ENCODE measurements at regions not wholly inside any gene's neighbourhood (a gene's known extent, or its start where the extent isn't known, plus 50 kb on each side); places are given as distances from the start of the nearest gene placed in this dataset.
A peak's percentile ranks its signal among the peaks of the same experiment; 100 is the strongest.
"Not testable (repeated sequence)": the region's sequence is repeated elsewhere in the genome, so short reads cannot be mapped to it uniquely, and the experiment has no call there.

DNA sequence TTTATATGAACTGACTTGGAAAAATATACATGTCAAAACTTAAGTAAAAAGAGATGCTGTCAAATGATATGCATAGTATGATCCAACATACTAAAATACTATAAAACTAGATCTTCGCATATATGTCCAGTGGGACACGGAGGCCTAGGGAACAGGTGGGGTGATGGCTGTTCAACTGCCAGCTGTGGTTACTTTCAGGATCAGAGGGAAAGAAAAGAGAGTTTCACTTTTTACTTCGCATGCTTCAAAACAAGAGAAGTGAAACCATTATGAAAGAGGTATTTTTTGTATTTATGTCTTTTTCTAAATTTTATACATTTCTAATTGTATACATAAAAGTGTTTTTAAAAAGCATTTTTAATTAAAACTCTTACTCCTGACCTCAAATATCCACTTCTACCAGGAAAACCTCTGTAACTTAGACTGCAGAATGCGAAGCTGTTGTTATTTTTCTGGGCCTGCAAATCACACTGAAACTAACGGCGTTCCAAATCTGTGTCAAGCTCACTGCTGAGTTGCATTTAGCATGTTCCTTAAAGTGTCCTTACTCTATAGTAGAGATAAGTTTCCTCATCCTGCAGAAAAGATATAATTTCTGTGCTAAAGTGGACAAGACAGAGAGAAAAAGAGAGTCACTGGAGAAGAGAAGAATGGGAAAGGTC lies 97.8 kb upstream of the SLC35G4 start:
- DNase-seq (ENCODE audit: low spot score): no peak

DNA sequence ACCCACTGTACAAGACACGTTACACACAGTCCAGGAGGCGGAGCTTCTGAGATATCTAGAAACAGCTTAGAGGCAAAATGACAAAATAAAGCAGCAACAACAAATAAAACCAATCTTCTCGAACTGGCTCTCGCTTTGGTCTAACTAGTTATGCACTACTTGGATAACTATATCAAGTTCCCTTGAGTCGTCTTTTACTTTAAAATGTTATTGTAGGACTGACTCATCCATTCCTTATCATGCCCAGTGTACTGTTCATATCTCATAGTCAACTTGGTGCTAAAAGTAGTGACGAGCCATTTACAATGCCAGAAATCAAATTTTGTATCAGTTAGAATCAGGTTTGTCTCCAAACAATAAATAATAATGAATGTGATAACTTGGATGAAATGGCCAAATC lies 102.5 kb upstream of the SLC35G4 start:
- no peak for DNase-seq (ENCODE audit: low spot score)

DNA sequence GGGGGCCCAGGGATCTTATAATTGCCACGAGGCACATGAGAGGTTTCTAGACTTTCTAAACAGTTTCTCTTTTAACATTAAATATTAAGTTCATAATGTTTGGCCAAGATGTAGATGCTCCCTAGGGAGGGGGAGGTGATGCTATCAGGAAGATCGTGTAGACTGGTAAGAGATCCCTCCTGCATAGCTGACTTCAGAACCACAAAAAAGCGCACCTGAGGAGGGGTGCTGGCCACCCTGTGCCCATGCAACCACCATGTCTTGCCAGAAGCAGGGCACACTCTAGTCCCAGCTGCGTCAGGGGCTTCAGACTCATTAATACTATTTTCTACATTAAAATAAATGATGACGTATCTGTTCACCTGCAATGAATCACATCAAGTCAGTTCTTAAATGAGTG lies 103.4 kb upstream of the SLC35G4 start:
- no peak for DNase-seq (ENCODE audit: low spot score)

DNA sequence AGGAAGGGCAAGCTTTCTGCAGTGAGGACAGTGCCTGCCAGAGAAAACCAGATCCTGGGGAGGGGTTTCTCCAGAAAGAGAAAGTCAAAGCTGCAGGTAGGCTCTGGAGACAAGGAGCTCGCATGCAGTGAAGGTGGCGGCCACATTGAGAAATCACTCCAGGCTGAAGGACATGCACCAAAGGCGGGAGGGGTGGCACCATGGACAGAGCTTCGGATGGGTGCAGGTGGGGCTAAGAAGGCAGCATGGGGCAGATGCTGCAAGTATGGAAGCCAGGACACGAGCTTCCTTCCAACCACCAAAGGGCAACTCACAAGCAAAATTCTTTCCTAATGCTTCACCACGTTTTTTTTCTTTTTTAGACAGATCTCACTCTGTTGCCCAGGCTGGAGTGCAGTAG lies 104.4 kb upstream of the SLC35G4 start:
- DNase-seq (ENCODE audit: low spot score): no peak

DNA sequence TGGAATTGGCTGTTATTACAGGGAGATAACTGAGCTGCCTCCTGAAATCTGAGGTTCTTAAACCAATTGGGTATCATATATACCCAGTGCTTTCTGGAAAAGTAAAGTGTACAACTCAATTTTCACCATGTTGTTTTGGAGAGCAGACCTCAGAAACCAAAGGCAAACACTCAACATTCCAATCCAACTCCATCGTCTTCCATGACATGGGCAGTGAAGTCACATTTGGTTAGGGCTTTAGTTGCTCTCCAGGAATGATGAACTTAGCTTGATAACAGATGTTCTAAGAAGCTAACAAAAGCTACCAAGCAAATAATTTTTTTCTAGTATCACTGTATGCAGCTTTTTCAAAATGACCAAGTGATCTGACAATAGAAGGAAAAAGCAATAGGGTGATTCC lies 107.0 kb upstream of the SLC35G4 start:
- no peak for DNase-seq (ENCODE audit: low spot score)

DNA sequence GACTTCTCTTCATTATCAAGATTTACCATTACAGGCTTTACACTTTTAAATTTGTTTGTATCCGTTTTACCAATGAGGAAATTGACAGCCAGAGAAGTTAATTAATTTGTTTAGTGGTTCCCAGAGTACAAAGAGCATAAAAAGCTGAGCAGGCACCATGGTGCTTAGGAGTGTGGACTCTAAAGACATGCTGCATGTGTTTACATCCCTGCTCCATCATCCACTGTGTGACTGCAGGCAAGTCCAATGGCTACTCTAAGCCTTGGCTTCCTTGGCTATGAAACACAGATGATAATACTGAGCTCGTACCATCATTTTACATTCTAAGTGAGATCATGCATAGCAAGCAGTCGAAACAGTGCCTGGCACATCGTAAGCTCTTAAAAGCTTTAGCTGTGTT lies 108.0 kb upstream of the SLC35G4 start:
- no peak for DNase-seq (ENCODE audit: low spot score)

DNA sequence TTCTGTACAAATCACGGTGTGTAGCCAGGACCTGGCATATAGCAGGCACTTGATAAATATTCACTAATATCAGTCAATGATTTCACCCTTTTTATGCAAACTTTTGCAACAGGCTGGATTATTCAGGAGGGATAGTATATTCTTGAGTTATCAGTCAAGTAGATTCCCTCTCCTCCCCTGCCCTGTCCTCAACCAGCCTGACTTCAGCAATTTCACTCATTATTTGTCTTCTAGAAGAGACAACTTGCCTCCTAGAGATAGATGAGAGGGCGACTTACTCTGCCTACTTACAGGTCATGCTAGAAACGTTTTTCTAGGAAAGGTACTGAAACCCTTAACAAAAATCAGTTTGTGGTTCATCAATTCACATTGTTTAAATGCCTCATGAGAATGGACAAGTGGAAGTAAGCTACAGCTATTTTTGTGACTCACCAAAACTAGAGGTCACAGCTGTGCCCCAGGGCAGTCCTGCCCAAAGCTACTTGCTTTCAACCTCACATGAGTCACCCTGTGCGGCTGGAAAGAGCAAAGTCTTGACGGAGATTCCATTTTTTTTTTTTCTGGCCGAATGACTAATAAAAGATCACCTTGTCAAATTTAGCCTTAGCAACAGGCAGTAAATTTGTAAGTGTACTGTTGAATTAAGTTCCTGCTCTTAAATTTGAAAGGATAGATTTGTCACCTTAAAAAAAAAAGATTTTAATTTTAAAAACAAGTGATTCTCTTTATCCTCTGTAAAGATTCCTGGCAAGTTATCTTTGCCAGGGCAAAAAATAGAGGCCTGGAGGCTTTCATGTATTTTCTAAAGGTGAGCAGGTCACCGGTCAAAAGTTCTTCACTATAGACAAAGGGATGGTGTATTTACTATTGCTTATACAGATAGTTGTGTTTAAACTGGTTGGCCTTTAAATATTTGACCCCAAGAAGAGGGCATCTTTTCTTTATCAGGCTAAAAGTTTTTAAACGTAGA lies 109.0 kb upstream of the SLC35G4 start:
- peak; percentile 85 for DNase-seq (ENCODE audit: low spot score)

DNA sequence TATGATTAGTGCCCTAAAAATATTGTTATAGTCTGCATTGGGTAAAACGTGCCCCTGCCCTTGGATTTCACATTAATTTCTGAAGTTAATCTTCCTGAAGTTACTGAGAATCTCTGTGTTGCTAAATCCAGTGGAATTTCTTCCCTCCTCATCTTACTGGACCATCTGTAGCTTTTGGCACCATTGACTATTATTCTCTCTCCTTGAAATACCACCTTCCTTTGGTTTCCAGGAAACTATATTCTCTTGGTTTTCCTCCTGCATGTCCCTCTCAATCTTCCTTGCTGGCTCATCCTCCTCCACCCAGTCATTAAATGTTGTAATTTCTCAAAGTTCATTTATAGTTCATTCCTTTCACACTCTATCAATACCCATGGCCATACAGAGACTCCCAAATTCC lies 110.6 kb upstream of the SLC35G4 start:
- DNase-seq (ENCODE audit: low spot score): peak; percentile 34

DNA sequence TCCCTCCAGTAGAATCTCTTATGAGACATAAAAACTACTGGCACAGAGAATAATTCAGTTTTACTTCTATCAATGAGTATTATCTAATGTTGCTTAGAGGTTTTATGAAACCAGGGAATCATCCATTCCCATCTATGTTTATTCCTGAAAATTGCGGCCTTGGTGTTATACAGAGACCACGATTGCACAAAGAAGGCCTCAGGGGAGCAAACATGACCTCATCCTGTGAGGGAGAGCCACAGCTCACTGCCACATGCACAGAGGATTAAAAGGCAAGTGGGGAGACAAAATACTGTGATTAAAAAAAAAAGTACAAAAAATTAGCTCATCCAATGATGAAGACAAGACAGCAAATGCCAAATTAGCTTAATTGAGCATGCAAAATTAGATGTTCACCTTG lies 111.8 kb upstream of the SLC35G4 start:
- peak; percentile 32 for DNase-seq (ENCODE audit: low spot score)

DNA sequence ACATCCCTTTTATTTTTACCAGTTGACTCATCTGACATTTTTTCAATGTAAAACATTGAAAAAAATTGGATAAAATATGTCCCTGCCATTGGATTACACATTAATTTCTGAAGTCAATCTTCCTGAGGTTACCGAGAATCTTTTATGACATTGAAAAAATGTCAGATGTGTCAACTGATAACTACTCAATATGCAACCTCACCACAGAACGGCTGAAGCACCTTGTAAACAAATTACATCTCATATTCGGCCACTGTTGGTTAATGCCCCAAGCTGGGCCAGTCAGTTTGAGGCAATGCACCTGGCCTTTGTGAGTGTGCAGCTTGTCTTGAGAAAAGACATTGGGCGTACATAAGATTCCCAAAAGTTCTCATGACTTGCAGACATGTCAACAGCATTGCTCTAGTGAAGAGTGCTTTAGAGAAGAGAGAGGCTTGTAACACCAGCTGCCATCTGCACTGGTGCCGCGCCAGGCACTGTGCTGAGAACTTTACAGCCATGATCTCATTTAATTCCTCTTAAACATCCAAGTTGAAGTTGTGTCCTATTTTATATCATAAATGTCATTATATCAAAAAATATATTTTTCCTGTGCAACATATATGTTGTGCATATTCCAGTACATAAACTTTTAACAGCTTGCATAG lies 112.7 kb upstream of the SLC35G4 start:
- no peak for DNase-seq (ENCODE audit: low spot score)

DNA sequence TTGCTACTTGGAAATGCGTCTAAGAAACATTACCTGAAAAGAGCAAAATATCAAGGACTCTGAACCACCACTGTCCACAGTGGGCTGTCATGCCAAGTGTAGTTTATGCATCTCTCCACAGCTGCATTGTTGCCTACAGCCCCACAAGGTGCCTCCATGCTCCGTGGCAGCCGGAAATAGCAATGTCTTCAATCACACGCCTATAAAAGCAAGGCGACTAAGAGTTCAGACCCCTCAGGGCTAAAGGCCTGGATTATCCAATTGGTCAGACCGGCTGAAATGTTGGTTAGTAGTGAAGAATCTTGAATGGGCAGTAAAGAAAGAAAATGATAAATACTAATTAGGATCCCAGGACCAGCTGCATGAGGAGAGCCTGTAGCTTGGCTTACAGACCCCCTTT lies 114.0 kb upstream of the SLC35G4 start:
- DNase-seq (ENCODE audit: low spot score): no peak

DNA sequence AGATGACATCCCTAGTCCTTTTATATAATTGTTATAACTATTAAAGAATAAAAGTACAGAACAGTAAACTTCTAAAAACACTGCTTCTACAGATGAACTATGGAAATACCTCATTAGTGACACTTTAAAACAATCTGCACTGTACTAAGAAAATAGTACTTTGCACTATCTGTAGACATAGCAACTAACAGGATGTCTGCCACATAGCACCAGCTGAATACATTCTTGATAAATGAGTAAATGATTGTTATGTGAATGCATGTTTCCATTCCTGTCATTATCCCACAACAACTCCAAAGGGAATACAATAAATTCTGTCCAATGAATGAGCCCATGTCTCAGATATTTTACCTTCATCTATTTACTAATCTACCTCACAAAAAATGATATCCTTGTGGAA lies 115.3 kb upstream of the SLC35G4 start:
- DNase-seq (ENCODE audit: low spot score): peak; percentile 32

DNA sequence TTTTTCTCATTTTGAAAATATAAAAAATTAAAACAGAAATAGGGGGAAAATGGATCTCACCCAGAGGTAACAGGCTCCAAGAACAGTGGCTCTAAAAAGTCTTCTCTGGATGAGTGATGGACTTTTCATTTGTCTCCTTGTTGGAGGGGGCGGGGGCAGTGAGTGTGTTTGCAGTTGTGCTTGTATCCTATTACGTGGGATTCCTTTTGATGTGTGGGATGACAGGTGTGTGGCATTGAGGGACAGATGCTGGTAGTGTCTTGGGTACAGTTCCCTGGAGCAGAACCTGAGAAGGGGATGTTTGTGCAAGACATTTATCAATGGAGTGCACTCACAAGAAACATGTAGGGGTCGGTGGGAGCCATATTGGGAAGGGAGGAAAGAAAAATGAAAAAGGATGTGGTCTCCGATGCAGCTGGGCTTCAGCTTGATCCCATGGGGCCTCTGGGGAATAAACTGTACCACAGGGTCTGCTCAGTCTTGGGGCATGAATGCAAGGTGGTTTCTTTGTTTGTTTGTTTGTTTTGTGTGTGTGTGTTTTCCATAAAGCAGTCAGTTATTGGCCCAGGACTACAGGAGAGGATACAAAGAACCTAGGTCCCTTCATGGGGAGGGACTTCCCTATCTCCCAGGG lies 120.0 kb upstream of the SLC35G4 start:
- DNase-seq (ENCODE audit: low spot score): no peak

DNA sequence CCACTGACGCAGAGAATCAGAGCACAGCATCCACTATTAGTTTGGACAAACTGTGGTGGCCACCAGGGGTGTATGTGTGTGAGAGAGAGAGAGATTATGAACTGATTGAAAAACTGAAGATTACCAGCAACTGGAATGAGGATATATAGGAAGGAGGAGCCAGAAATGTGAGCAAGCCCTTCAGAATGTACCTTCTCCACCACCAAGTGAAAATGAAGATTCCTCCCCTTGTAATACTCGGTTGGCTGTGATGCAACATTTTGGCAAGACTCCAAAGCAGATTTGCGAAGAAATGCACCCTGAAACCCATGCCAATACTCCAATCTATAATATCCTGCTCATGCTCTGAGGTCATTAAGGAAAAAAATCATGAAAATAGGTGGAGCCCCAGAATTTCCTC lies 121.2 kb upstream of the SLC35G4 start:
- DNase-seq (ENCODE audit: low spot score): peak; percentile 27

DNA sequence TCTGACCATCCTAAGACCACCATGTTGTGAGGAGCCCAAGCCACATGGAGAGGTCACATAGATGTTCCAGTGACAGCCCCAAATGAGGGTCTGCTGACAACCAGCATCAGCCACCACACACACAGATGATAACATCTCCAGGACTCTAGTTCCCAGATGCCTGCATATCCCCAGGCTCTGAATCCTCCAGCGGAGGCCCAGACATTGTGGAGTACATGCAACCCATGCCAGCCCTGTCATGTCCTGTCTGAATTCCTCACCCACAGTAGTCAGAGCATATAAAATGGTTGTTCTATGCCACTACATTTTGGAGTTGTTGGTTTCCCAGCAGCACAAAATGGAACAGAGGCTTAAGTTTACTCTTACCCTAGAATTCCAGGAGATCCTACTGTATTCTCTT lies 122.0 kb upstream of the SLC35G4 start:
- DNase-seq (ENCODE audit: low spot score): no peak

DNA sequence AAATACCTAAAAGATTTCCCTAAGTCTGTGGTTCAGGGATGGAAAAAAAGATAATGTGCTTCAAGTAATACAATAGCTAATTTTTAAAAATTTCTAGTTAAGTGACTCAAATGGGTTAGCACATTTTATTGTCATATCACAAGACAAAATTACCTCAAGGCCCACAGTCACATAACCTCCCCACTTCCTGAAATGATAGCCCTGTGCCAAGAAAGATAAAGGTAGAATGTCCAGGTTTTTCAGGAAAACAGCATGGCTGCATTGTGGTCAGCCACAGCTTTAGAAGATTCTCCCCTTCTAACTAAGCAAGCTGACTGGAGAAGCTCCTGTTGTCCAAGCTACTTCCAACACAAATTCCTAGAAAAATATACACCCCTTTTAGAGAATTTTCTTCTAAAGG lies 127.1 kb upstream of the SLC35G4 start:
- no peak for DNase-seq (ENCODE audit: low spot score)

DNA sequence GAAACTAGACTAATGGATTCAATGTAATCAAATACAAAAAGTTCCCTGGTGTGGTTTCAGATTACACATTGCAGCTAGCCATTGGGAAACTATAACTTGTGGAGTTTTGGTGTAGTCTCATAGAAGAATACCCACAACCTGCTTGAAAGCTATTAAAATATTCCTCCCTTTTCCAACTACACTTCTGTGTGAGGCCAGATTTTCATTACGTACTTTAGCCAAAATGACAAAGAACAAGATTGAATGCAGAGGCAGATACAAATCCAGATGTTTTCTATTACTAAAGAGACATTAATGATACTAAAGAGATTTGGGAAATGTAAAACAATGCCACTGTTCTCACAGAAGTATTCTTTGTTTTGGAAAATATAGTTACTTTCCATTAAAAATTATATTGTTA lies 128.7 kb upstream of the SLC35G4 start:
- DNase-seq (ENCODE audit: low spot score): no peak

DNA sequence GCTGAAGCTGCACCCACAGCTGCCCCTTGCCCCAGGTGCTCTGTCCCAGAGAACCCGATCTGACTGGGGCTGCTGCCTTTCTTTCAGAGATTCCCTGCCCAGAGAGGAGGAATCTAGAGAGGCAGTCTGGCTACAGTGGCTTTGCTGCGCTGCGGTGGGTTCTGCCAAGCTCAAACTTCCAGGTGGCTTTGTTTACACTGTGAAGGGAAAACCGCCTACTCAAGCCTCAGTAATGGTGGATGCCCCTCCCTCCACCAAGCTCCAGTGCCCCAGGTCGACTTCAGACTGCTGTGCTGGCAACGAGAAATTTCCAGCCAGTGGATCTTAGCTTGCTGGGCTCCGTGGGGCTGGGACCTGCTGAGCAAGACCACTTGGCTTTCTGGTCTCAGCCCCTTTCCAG lies 130.4 kb upstream of the SLC35G4 start:
- DNase-seq (ENCODE audit: low spot score): not testable (repeated sequence)

DNA sequence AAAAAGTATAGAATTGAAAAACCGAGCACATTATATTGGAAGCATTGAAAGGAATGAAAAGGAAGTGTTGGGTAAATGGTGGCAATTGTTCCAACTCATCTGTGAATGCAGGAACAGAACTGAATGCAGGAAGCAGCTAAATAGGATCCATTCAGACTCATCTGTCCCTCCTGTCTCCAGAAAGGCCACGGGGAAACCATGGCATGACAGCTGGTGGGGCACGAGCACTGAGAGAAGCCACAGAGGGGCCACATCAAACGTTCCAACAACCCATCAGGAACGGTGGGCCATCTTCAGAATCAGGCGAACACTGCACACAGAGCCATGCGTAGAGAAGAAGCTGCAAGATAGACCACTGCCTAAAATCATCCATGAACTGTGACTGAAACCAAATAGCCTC lies 138.5 kb upstream of the SLC35G4 start:
- no peak for DNase-seq (ENCODE audit: low spot score)

DNA sequence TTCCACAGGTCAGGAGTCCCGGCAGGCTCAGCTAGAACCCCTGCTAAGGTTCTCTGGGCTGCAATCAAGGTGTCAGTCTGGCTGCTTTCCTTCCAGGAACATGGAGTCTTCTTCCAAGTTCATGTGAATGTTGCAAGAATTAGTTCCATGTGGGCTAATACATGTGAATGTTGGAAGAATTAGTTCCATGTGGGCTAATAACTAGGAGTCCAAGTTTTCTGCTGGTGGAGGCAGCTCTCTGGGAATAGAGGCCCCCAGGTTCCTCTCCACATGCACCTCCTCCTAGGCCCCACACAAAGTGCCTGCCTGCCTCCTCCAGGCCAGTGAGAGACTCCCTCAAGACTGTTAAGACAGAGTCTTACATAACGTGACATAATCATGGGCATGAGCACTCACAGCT lies 140.8 kb upstream of the SLC35G4 start:
- DNase-seq (ENCODE audit: low spot score): no peak

DNA sequence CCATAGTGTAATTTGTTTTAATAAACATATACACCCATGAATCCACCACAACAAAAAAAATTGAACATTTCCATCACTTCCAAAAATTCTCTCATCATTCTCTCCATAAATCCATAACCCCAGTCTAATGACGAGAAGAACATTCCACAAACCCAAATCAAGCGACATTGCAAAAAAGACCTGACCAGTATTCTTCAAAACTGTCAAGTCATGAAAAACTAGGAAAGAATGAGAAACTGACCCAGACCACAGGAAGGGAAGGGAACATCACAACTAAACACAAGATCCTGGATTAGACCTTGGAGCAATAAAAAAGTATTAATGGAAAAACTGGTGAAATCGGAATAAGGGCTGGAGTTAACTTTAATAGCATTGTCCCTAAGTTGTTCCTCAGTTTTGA lies 141.3 kb upstream of the SLC35G4 start:
- DNase-seq (ENCODE audit: low spot score): no peak

DNA sequence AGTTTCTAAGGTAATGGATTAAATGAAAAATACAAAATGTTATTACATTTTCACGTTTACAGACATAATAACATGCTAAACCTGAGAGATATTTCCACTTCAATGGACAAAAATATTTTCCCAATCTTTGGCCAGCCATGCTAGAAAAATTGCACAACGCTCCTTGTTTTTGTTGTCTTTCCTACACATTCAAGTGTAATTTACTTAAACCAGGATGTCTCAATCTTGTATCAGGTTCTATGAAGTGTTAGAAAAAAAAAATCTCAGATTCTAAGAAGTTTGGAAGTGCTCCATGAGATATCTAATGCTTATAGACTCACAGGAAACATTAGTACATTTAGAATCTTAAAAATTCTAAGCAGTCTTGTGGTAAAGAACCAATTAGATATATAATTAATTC lies 141.8 kb upstream of the SLC35G4 start:
- no peak for DNase-seq (ENCODE audit: low spot score)

DNA sequence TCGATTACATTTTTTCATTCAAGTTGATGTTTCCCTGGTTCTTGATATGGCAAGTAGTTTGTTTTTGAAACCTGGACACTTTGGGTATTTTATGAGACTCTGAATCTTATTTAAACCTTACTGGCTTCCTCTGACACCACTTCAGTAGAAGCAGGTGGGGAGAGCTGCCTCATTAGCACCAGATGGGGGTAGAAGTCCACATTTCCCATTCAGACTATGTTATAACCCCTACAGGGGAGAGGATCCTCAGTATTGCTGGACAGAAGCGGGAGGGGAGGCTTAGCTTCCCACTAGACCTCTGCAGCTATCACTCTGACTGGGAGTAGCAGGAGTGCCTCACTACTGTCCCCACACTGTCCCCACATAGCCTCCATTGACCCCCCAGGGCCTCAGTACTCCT lies 145.3 kb upstream of the SLC35G4 start:
- DNase-seq (ENCODE audit: low spot score): no peak

Measured in GM03348 (cell line).